ENCODE measurements at regions not wholly inside any gene's neighbourhood (a gene's known extent, or its start where the extent isn't known, plus 50 kb on each side); places are given as distances from the start of the nearest gene placed in this dataset.

GRCh38 chr2:39503277-39503676, 66.2 kb upstream of the MAP4K3 start:
- no peak for TF ChIP-seq CTCF (IDR thresholded peaks at IDR 0.05)
- no peak for TF ChIP-seq ZFX (IDR thresholded peaks at IDR 0.05; ENCODE audit: borderline replicate concordance)

All from 22Rv1 (cell line).